H9 (cell line): ENCODE measurements at regions not wholly inside any gene's neighbourhood (a gene's known extent, or its start where the extent isn't known, plus 50 kb on each side); places are given as distances from the start of the nearest gene placed in this dataset.

Experiments used
- DNase-seq: peaks from one replicate; pipeline ENCODE4 v3.0.0-alpha.2; 2017
- H2AFZ ChIP-seq: one replicate; pipeline ENCODE4 v1.6.1; 2013; ENCODE audit warnings: mild to moderate bottlenecking, low read length, control low read depth, moderate library complexity
- H2AK5ac ChIP-seq: 2 replicates; pipeline ENCODE4 v1.6.1; 2013; ENCODE audit warnings: low read length, control low read depth, mixed read lengths; ENCODE audit not compliant: insufficient read length
- H2BK120ac ChIP-seq: one replicate; pipeline ENCODE4 v1.6.1; 2013; ENCODE audit warnings: low read depth, mild to moderate bottlenecking, low read length, control low read depth, inconsistent platforms; ENCODE audit not compliant: poor library complexity, severe bottlenecking
- H2BK12ac ChIP-seq: 2 replicates; pipeline ENCODE4 v1.6.1; 2013; ENCODE audit warnings: low read length, control low read depth, mixed read lengths, low read depth; ENCODE audit not compliant: insufficient read length
- H2BK15ac ChIP-seq: 2 replicates; pipeline ENCODE4 v1.6.1; 2013; ENCODE audit warnings: low read depth, low read length, control low read depth
- H2BK20ac ChIP-seq: one replicate; pipeline ENCODE4 v1.6.1; 2013; ENCODE audit warnings: low read depth, mild to moderate bottlenecking, low read length, control low read depth, inconsistent platforms; ENCODE audit not compliant: poor library complexity, severe bottlenecking
- H2BK5ac ChIP-seq: 2 replicates; pipeline ENCODE4 v1.6.1; 2013; ENCODE audit warnings: low read length, control low read depth, mixed read lengths; ENCODE audit not compliant: insufficient read length
- H3K14ac ChIP-seq: 2 replicates; pipeline ENCODE4 v1.6.1; 2013; ENCODE audit warnings: low read length, control low read depth; ENCODE audit not compliant: insufficient read depth
- H3K18ac ChIP-seq: 2 replicates; pipeline ENCODE4 v1.6.1; 2013; ENCODE audit warnings: low read depth, mild to moderate bottlenecking, mixed read lengths, low read length, control low read depth; ENCODE audit not compliant: insufficient read length
- H3K23ac ChIP-seq: 2 replicates; pipeline ENCODE4 v1.6.1; 2013; ENCODE audit warnings: low read length, control low read depth, mixed read lengths, low read depth; ENCODE audit not compliant: insufficient read length
- H3K23me2 ChIP-seq: 2 replicates; pipeline ENCODE4 v1.6.1; 2013; ENCODE audit warnings: low read depth, mild to moderate bottlenecking, mixed read lengths, low read length, control low read depth; ENCODE audit not compliant: insufficient read length, poor library complexity, severe bottlenecking
- H3K27ac ChIP-seq: 2 replicates; pipeline ENCODE4 v1.5.1; 2013; ENCODE audit warnings: low read length, control low read depth, mixed read lengths, low read depth; ENCODE audit not compliant: insufficient read length
- H3K27me3 ChIP-seq: 2 replicates; pipeline ENCODE4 v1.6.1; 2013; ENCODE audit warnings: low read length, control low read depth, inconsistent platforms; ENCODE audit not compliant: insufficient read depth
- H3K4ac ChIP-seq: 2 replicates; pipeline ENCODE4 v1.6.1; 2013; ENCODE audit warnings: low read depth, mild to moderate bottlenecking, control low read depth, inconsistent platforms, low read length, moderate library complexity
- H3K4me1 ChIP-seq: 2 replicates; pipeline ENCODE4 v1.6.1; 2013; ENCODE audit warnings: low read length, control low read depth, inconsistent platforms; ENCODE audit not compliant: insufficient read depth
- H3K4me2 ChIP-seq: 2 replicates; pipeline ENCODE4 v1.6.1; 2013; ENCODE audit warnings: low read length, control low read depth, mixed read lengths; ENCODE audit not compliant: insufficient read length, insufficient read depth
- H3K56ac ChIP-seq: 2 replicates; pipeline ENCODE4 v1.6.1; 2013; ENCODE audit warnings: low read depth, mild to moderate bottlenecking, mixed read lengths, low read length, control low read depth; ENCODE audit not compliant: insufficient read length
- H3K79me1 ChIP-seq: 2 replicates; pipeline ENCODE4 v1.6.1; 2013; ENCODE audit warnings: low read depth, mild to moderate bottlenecking, moderate library complexity, low read length, control low read depth, inconsistent platforms; ENCODE audit not compliant: insufficient read depth, poor library complexity, severe bottlenecking
- H3K79me2 ChIP-seq: 2 replicates; pipeline ENCODE4 v1.6.1; 2013; ENCODE audit warnings: low read length, control low read depth, inconsistent platforms; ENCODE audit not compliant: insufficient read depth
- H3K9ac ChIP-seq: 2 replicates; pipeline ENCODE4 v1.6.1; 2013; ENCODE audit warnings: low read length, control low read depth, mixed read lengths; ENCODE audit not compliant: insufficient read length; ENCODE audit errors: extremely low read depth
- H3K9me3 ChIP-seq: one replicate; pipeline ENCODE4 v1.6.1; 2013; ENCODE audit warnings: low read depth, low read length, inconsistent platforms; ENCODE audit not compliant: control insufficient read depth
- H3T11ph ChIP-seq: one replicate; pipeline ENCODE4 v1.6.1; 2013; ENCODE audit warnings: mild to moderate bottlenecking, low read length, control low read depth, inconsistent platforms
- H4K20me1 ChIP-seq: one replicate; pipeline ENCODE4 v1.6.1; 2013; ENCODE audit not compliant: control insufficient read depth, insufficient read length, insufficient read depth
- H4K5ac ChIP-seq: 2 replicates; pipeline ENCODE4 v1.6.1; 2013; ENCODE audit warnings: low read depth, mild to moderate bottlenecking, mixed read lengths, low read length, control low read depth; ENCODE audit not compliant: insufficient read length
- H4K8ac ChIP-seq: replicated peaks from 2 replicates; pipeline ENCODE4 v1.6.1; 2013; ENCODE audit warnings: low read length, control low read depth, mixed read lengths, low read depth; ENCODE audit not compliant: insufficient read length
- H4K91ac ChIP-seq: 2 replicates; pipeline ENCODE4 v1.6.1; 2013; ENCODE audit warnings: low read depth, mild to moderate bottlenecking, moderate library complexity, mixed read lengths, low read length, control low read depth; ENCODE audit not compliant: insufficient read length
- H3K27ac Mint-ChIP-seq, 3 experiments: 2 replicates in 2 of 3; 3 replicates in 1 of 3; pipeline ENCODE4 v1.8.0; 2020 to 2021; ENCODE audit warnings: mixed read lengths in 3 of 3, mild to moderate bottlenecking in 1 of 3, moderate library complexity in 1 of 3
- H3K27me3 Mint-ChIP-seq: 2 replicates; pipeline ENCODE4 v1.8.0; 2021; ENCODE audit warnings: low read depth, mild to moderate bottlenecking, moderate library complexity, mixed read lengths
- H3K36me3 Mint-ChIP-seq, 3 experiments: 2 replicates in 2 of 3; 3 replicates in 1 of 3; pipeline ENCODE4 v1.8.0; 2020 to 2021; ENCODE audit warnings: low read depth in 3 of 3, mixed read lengths in 3 of 3; ENCODE audit not compliant: insufficient read depth in 1 of 3
- H3K4me1 Mint-ChIP-seq, 2 experiments: 2 replicates each; pipeline ENCODE4 v1.8.0; 2020; ENCODE audit warnings: mixed read lengths in 2 of 2
- H3K4me3 Mint-ChIP-seq, 2 experiments: 2 replicates in 1 of 2; 3 replicates in 1 of 2; pipeline ENCODE4 v1.8.0; 2020 to 2021; ENCODE audit warnings: mild to moderate bottlenecking in 2 of 2, mixed read lengths in 2 of 2, moderate library complexity in 1 of 2
- H3K9me3 Mint-ChIP-seq, 2 experiments: 2 replicates in 1 of 2; 3 replicates in 1 of 2; pipeline ENCODE4 v1.8.0; 2020; ENCODE audit warnings: mild to moderate bottlenecking in 2 of 2, mixed read lengths in 2 of 2, moderate library complexity in 1 of 2
- CTCF ChIP-seq: fragments of 200-600 bp; sonication (generic); conservative IDR thresholded peaks from 3 replicates; pipeline ENCODE4 v1.8.0; 2021; ENCODE audit warnings: antibody characterized with exemption, mild to moderate bottlenecking
- WGBS: extraction: QIAGEN DNeasy Blood & Tissue Kit; methylation state at CpG from one replicate; pipeline ENCODE4 v1.1.7; 2013; ENCODE audit warnings: missing lambda C conversion rate, low lambda C conversion rate, mixed read lengths; ENCODE audit not compliant: insufficient read length; ENCODE audit errors: extremely low coverage; 5-methylcytosine and 5-hydroxymethylcytosine counted together

- Histone ChIP-seq H3K23ac (no peak overlapping the region), H3K18ac (no peak overlapping the region), H3K56ac (no peak overlapping the region), H4K8ac (no peak overlapping the region), H3K23me2 (no peaks in the 10 kb centered on the region), H3K79me2 (no peaks in the 10 kb centered on the region), H3K4me2 (no peak overlapping the region), H2BK5ac (no peak overlapping the region), H4K20me1 (no peaks in the 10 kb centered on the region), H3K27me3 (no peaks in the 10 kb centered on the region), H2BK15ac (no peak overlapping the region), H4K5ac (no peak overlapping the region), H3T11ph (no peak overlapping the region), H2AFZ (no peak overlapping the region), H4K91ac (no peak overlapping the region), H3K9ac (no peak overlapping the region), H3K9me3 (no peaks in the 10 kb centered on the region), H2BK20ac (no peak overlapping the region), H3K4me1 (no peaks in the 10 kb centered on the region), H2BK12ac (no peak overlapping the region), H3K79me1 (no peaks in the 10 kb centered on the region), H3K14ac (no peak overlapping the region), H3K27ac (no peak overlapping the region), H2BK120ac (no peak overlapping the region), H2AK5ac (no peak overlapping the region), H3K4ac (no peak overlapping the region)
- H3K4me3 Mint-ChIP-seq: no peak overlapping the region
- no peaks in the 10 kb centered on the region for H3K36me3 Mint-ChIP-seq
- no CpG with 5 or more reads among the region's 3 CpGs for WGBS
- peaks cover 2 to 4% of the 10 kb centered on the region in 2 experiments; a peak in 3 of 4 replicates for H3K4me1 Mint-ChIP-seq
- H3K9me3 Mint-ChIP-seq: no peaks in the 10 kb centered on the region
- TF ChIP-seq CTCF: no peak
- no peak for DNase-seq
- H3K27me3 Mint-ChIP-seq: no peaks in the 10 kb centered on the region; the same call in 1 of the 2 replicates
- H3K27ac Mint-ChIP-seq: no peak overlapping the region
These were observed 178.2 kb upstream of the FBXL7 start for GRCh38 chr5:15321776-15322175.
